ENCODE measurements at regions not wholly inside any gene's neighbourhood (a gene's known extent, or its start where the extent isn't known, plus 50 kb on each side); places are given as distances from the start of the nearest gene placed in this dataset.
A peak's percentile ranks its signal among the peaks of the same experiment; 100 is the strongest.

DNA sequence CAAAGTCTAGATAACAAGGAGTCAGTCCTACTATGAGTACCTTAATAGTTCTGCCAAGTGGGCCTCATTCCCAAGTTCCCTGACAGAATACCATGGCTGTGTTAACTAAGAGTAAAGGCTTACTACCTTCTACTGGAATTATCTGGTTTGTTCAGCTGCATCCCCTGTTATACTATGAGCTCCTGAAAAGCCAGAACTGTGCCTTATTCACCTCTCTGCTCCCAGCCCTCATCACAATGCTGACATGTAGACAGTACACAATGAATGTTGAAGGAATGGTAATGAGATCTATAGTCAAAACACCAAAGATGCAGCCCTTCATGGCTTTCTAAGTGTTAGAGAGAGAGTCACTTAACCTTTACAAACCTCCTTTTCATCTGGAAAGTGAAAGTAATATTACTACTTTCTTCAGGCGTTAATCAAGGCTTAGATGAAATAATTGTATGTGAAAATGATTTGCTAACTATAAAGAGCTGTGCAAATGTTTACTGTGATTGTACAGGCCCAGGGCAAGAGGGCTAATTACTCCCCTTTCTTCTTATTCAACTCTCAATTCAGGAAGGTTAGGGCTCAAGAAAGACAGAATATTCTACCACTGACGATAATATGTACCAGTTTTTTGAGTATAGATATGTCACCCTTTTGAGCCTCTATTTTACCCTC, 70.3 kb upstream of the MROH9 start:
- no peak for DNase-seq

DNA sequence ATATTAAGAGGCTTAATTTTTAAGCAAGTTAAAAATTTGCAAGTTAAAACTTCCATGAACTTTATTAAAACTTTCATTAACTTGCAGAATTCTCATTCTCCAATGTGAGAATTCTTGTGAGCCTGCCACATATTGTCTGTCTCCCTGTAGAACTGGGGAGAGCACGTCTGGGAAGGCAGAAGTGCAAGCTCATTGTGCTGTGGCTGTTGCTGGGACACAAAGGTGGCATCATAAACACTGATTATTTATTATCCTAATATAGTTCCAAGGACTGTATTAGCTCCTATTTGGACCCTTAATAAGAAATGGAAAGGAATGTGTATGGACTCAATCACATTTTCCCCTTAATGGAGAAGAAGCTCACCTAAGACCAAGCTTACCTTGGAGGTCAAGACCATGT, 68.7 kb upstream of the MROH9 start:
- DNase-seq: no peak

- DNase-seq: no peak
Observed at GRCh38 chr1:170871868-170872267, 63.5 kb upstream of the MROH9 start.

DNA sequence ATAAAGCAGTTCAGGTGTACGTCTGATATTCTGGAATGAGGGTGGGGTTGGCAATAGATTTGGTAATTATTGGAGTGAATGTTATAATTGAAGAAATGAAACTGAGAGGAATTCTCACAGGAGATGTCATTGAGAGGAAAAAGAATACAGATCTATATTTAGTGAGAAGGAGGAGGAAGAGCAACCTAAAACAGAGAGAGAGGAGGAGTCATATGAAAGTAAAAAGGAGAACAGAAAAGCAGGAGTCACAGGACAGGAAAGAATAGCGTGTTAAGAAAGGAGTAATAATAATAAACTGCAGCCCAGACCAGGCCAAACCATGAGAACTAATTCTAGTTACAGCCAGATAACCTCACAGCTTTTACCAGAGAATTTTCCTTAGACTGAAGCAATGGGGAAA, 62.7 kb upstream of the MROH9 start:
- DNase-seq: no peak

DNA sequence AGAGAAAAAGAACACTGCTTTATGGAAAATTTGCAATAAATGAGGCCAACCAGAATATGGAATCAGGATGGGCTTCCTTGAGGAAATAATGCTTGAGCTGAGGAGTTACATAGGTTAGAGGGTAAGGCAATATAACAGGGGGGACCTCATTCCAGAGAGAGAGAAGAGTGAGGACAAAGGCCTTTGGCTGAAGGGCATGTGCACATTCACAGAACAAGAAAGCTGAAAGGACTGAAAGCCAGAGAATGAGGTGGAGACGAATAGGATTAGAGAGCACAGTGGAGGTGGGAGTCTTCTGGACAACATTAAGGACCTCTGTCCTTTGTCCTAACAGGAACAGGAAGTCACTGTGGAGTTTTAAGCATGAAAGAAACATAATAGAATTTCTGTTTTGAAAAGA, 60.7 kb upstream of the MROH9 start:
- DNase-seq: no peak

GRCh38 chr1:170881268-170882265, 53.8 kb upstream of the MROH9 start:
- DNase-seq: peak; percentile 42
